ENCODE measurements at regions not wholly inside any gene's neighbourhood (a gene's known extent, or its start where the extent isn't known, plus 50 kb on each side); places are given as distances from the start of the nearest gene placed in this dataset.

DNA sequence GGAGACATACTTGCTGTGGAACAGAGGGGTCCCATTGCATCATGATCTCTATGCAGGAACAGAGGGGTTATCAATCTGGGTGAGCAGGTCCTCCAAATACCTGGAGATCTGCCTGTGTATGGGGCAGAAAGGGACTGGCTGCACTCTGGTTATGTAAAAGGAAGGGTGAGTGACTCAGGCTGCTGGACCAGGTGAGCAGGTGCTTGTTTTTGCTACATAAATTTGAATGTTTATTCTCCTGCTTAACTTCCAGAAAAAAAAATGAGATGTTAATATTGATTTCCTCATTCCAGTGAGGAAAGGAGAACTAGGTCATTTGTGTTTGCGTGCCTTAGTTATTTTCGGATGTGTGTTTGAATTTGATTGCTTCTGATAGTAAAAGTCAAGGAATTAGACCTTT, 225.8 kb upstream of the TRAM1L1 start:
- no peak overlapping the region for H3K4me2 ChIP-seq (ENCODE audit: low read length)
- no peaks in the 10 kb centered on the region for H3K4me1 ChIP-seq (ENCODE audit: control insufficient read depth in 1 of 2, insufficient read depth in 2 of 2, low read length in 2 of 2)
- ATAC-seq (no peak), DNase-seq (ENCODE audit: low read depth, low spot score) (no peak)
- H3K27me3 ChIP-seq (ENCODE audit: insufficient read depth, low read length), result no peaks in the 10 kb centered on the region
- H3K9me3 ChIP-seq (ENCODE audit: control insufficient read depth in 1 of 2, insufficient read depth in 1 of 2, low read depth in 1 of 2, low read length in 2 of 2), result no peaks in the 10 kb centered on the region
- H3K27ac ChIP-seq (ENCODE audit: low read depth, low read length), result no peak overlapping the region
- ChIA-PET CTCF (no interaction called here), POLR2A (no interaction called here), RAD21 (ENCODE audit: low non-redundant PET in 1 of 2, low total read pairs in 2 of 2, uncharacterized antibody in 2 of 2, unreplicated experiment in 2 of 2) (no interaction called here)
- no peak overlapping the region for H3K9ac ChIP-seq (ENCODE audit: low read length)
- intact Hi-C loops (cut with micrococcal nuclease), result no loop called here
- no peak overlapping the region for H2AFZ ChIP-seq (ENCODE audit: low read depth, low read length, poor library complexity, severe bottlenecking)
- H3K79me2 ChIP-seq (ENCODE audit: insufficient read depth, low read length), result no peaks in the 10 kb centered on the region
- no peaks in the 10 kb centered on the region for H3K36me3 ChIP-seq (ENCODE audit: control insufficient read depth in 1 of 2, insufficient read depth in 2 of 2, low read length in 2 of 2)
- BruUV-seq (replicated peaks), result no TSS peak
- no peak for TF ChIP-seq SIN3A (IDR thresholded peaks at IDR 0.05; ENCODE audit: low read depth)
- TF ChIP-seq FOSL1 (IDR thresholded peaks at IDR 0.05; ENCODE audit: low read depth), result no peak
- no peak for TF ChIP-seq CEBPB (IDR thresholded peaks at IDR 0.05; ENCODE audit: low read depth)
- no peak for TF ChIP-seq SP1 (IDR thresholded peaks at IDR 0.05; ENCODE audit: low read depth)
- no peak for TF ChIP-seq POLR2A (IDR thresholded peaks at IDR 0.05; ENCODE audit: borderline replicate concordance, extremely low read depth, insufficient read depth, insufficient read length)
- no peak for TF ChIP-seq ZFX (IDR thresholded peaks at IDR 0.05)
- TF ChIP-seq EZH2 (IDR thresholded peaks at IDR 0.05), result no peak
- no peak overlapping the region for H3K4me3 ChIP-seq (replicated peaks in 1 of 2; ENCODE audit: low read depth in 1 of 2, low read length in 2 of 2)
- no peaks in the 10 kb centered on the region for H4K20me1 ChIP-seq (ENCODE audit: insufficient read depth)
- no peaks in the 10 kb centered on the region for H3K9me2 ChIP-seq (ENCODE audit: insufficient read depth)

GRCh38 chr4:117311989-117312388, 226.6 kb upstream of the TRAM1L1 start:
- DNase-seq (ENCODE audit: low read depth, low spot score) (no peak), ATAC-seq (no peak)
- POLR2A ChIA-PET, result no interaction called here
- RAD21 ChIA-PET (ENCODE audit: low non-redundant PET in 1 of 2, low total read pairs in 2 of 2, uncharacterized antibody in 2 of 2, unreplicated experiment in 2 of 2), result no interaction called here
- BruUV-seq (replicated peaks), result no TSS peak
- H2AFZ ChIP-seq (ENCODE audit: low read depth, low read length, poor library complexity, severe bottlenecking), result no peak overlapping the region
- no peak overlapping the region for H3K4me3 ChIP-seq (replicated peaks in 1 of 2; ENCODE audit: low read depth in 1 of 2, low read length in 2 of 2)
- no peaks in the 10 kb centered on the region for H3K79me2 ChIP-seq (ENCODE audit: insufficient read depth, low read length)
- H3K27me3 ChIP-seq (ENCODE audit: insufficient read depth, low read length), result no peaks in the 10 kb centered on the region
- no peaks in the 10 kb centered on the region for H3K9me2 ChIP-seq (ENCODE audit: insufficient read depth)
- H4K20me1 ChIP-seq (ENCODE audit: insufficient read depth), result no peaks in the 10 kb centered on the region
- no peaks in the 10 kb centered on the region for H3K9me3 ChIP-seq (ENCODE audit: control insufficient read depth in 1 of 2, insufficient read depth in 1 of 2, low read depth in 1 of 2, low read length in 2 of 2)
- CTCF ChIA-PET, result no interaction called here
- intact Hi-C loops (cut with micrococcal nuclease), result no loop called here
- no peaks in the 10 kb centered on the region for H3K36me3 ChIP-seq (ENCODE audit: control insufficient read depth in 1 of 2, insufficient read depth in 2 of 2, low read length in 2 of 2)
- H3K9ac ChIP-seq (ENCODE audit: low read length), result no peak overlapping the region
- H3K27ac ChIP-seq (ENCODE audit: low read depth, low read length), result no peak overlapping the region
- H3K4me1 ChIP-seq (ENCODE audit: control insufficient read depth in 1 of 2, insufficient read depth in 2 of 2, low read length in 2 of 2), result no peaks in the 10 kb centered on the region
- no peak overlapping the region for H3K4me2 ChIP-seq (ENCODE audit: low read length)
- no peak for TF ChIP-seq POLR2AphosphoS5 (IDR thresholded peaks at IDR 0.05; ENCODE audit: low read depth, low read length)
- TF ChIP-seq RAD21 (IDR thresholded peaks at IDR 0.05; ENCODE audit: low read depth), result no peak
- TF ChIP-seq ELF1 (IDR thresholded peaks at IDR 0.05; ENCODE audit: borderline replicate concordance, low read depth), result no peak
- no peak for TF ChIP-seq SIN3A (IDR thresholded peaks at IDR 0.05; ENCODE audit: low read depth)
- no peak for TF ChIP-seq POLR2A (IDR thresholded peaks at IDR 0.05; ENCODE audit: borderline replicate concordance, extremely low read depth, insufficient read depth, insufficient read length)
- no peak for TF ChIP-seq JUND (IDR thresholded peaks at IDR 0.05)
- TF ChIP-seq EGR1 (IDR thresholded peaks at IDR 0.05; ENCODE audit: low read depth), result no peak
- no peak for TF ChIP-seq ZFX (IDR thresholded peaks at IDR 0.05)
- TF ChIP-seq SRF (IDR thresholded peaks at IDR 0.05; ENCODE audit: low read depth), result no peak
- TF ChIP-seq, protein P1, sequence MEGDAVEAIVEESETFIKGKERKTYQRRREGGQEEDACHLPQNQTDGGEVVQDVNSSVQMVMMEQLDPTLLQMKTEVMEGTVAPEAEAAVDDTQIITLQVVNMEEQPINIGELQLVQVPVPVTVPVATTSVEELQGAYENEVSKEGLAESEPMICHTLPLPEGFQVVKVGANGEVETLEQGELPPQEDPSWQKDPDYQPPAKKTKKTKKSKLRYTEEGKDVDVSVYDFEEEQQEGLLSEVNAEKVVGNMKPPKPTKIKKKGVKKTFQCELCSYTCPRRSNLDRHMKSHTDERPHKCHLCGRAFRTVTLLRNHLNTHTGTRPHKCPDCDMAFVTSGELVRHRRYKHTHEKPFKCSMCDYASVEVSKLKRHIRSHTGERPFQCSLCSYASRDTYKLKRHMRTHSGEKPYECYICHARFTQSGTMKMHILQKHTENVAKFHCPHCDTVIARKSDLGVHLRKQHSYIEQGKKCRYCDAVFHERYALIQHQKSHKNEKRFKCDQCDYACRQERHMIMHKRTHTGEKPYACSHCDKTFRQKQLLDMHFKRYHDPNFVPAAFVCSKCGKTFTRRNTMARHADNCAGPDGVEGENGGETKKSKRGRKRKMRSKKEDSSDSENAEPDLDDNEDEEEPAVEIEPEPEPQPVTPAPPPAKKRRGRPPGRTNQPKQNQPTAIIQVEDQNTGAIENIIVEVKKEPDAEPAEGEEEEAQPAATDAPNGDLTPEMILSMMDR (IDR thresholded peaks at IDR 0.05 in 2 of 3, conservative IDR thresholded peaks at IDR 0.05 in 1 of 3; ENCODE audit: borderline replicate concordance in 1 of 3, insufficient read depth in 1 of 3, low read depth in 2 of 3, low read length in 2 of 3), result no peak
- no peak for TF ChIP-seq CEBPB (IDR thresholded peaks at IDR 0.05; ENCODE audit: low read depth)
- no peak for TF ChIP-seq YY1 (IDR thresholded peaks at IDR 0.05; ENCODE audit: extremely low read depth, insufficient replicate concordance, low read depth, low read length)
- TF ChIP-seq EZH2phosphoT487 (IDR thresholded peaks at IDR 0.05; ENCODE audit: borderline replicate concordance), result no peak
- TF ChIP-seq, protein P2, sequence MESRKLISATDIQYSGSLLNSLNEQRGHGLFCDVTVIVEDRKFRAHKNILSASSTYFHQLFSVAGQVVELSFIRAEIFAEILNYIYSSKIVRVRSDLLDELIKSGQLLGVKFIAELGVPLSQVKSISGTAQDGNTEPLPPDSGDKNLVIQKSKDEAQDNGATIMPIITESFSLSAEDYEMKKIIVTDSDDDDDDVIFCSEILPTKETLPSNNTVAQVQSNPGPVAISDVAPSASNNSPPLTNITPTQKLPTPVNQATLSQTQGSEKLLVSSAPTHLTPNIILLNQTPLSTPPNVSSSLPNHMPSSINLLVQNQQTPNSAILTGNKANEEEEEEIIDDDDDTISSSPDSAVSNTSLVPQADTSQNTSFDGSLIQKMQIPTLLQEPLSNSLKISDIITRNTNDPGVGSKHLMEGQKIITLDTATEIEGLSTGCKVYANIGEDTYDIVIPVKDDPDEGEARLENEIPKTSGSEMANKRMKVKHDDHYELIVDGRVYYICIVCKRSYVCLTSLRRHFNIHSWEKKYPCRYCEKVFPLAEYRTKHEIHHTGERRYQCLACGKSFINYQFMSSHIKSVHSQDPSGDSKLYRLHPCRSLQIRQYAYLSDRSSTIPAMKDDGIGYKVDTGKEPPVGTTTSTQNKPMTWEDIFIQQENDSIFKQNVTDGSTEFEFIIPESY (IDR thresholded peaks at IDR 0.05; ENCODE audit: extremely low read depth, insufficient replicate concordance, low read length), result no peak
- TF ChIP-seq ZNF274 (IDR thresholded peaks at IDR 0.05; ENCODE audit: low read depth, low read length), result no peak
- TF ChIP-seq FOSL1 (IDR thresholded peaks at IDR 0.05; ENCODE audit: low read depth), result no peak

Measured in HCT116 (cell line).